Progenitor cell of endocrine pancreas (in vitro differentiated cells): ENCODE measurements at regions not wholly inside any gene's neighbourhood (a gene's known extent, or its start where the extent isn't known, plus 50 kb on each side); places are given as distances from the start of the nearest gene placed in this dataset.
A peak's percentile ranks its signal among the peaks of the same experiment; 100 is the strongest.

Experiments
- DNase-seq: peaks from one replicate; pipeline ENCODE4 v3.0.0; 2021; ENCODE audit warnings: low spot score; ENCODE audit not compliant: unreplicated experiment
- H3K27ac Mint-ChIP-seq: 2 replicates; pipeline ENCODE4 v1.8.0; 2021; ENCODE audit warnings: mild to moderate bottlenecking, moderate library complexity, mixed read lengths
- H3K27me3 Mint-ChIP-seq: 2 replicates; pipeline ENCODE4 v1.8.0; 2021; ENCODE audit warnings: mixed read lengths
- H3K36me3 Mint-ChIP-seq: 2 replicates; pipeline ENCODE4 v1.8.0; 2022; ENCODE audit warnings: mixed read lengths; ENCODE audit not compliant: insufficient read depth
- H3K4me1 Mint-ChIP-seq: 2 replicates; pipeline ENCODE4 v1.8.0; 2021; ENCODE audit warnings: low read depth, mixed read lengths
- H3K4me3 Mint-ChIP-seq: 2 replicates; pipeline ENCODE4 v1.8.0; 2021; ENCODE audit warnings: low read depth, mild to moderate bottlenecking, moderate library complexity, mixed read lengths
- H3K9me3 Mint-ChIP-seq: 2 replicates; pipeline ENCODE4 v1.8.0; 2021; ENCODE audit warnings: low read depth, mixed read lengths
- TF ChIP-seq, protein P1 (sequence below): fragments of 200-600 bp; sonication (generic); IDR thresholded peaks from one replicate; pipeline ENCODE4 v1.5.0; 2021; ENCODE audit warnings: antibody characterized with exemption, mild to moderate bottlenecking; ENCODE audit not compliant: unreplicated experiment

DNA sequence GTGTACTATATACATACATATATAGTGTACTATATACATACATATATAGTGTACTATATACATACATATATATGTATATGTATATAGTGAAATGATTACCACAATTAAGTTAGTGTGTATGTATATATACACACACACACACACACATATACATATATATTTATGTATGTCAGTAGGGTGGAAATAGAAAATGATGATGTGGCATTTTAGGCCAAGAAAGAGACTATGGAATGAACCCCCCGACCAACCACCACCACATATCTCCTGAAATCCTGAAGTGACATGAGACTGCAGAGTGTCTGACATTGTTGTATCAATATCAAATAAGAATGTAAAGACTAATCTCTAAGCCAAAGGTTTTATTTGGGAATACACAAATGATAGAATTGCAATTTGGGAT lies 107.6 kb downstream of the RFC3 start:
- no peaks in the 10 kb centered on the region for H3K36me3 Mint-ChIP-seq
- H3K4me3 Mint-ChIP-seq: no peak overlapping the region
- no peaks in the 10 kb centered on the region for H3K9me3 Mint-ChIP-seq
- TF ChIP-seq, protein P1, sequence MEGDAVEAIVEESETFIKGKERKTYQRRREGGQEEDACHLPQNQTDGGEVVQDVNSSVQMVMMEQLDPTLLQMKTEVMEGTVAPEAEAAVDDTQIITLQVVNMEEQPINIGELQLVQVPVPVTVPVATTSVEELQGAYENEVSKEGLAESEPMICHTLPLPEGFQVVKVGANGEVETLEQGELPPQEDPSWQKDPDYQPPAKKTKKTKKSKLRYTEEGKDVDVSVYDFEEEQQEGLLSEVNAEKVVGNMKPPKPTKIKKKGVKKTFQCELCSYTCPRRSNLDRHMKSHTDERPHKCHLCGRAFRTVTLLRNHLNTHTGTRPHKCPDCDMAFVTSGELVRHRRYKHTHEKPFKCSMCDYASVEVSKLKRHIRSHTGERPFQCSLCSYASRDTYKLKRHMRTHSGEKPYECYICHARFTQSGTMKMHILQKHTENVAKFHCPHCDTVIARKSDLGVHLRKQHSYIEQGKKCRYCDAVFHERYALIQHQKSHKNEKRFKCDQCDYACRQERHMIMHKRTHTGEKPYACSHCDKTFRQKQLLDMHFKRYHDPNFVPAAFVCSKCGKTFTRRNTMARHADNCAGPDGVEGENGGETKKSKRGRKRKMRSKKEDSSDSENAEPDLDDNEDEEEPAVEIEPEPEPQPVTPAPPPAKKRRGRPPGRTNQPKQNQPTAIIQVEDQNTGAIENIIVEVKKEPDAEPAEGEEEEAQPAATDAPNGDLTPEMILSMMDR: no peak
- H3K4me1 Mint-ChIP-seq: no peaks in the 10 kb centered on the region
- DNase-seq: no peak
- H3K27me3 Mint-ChIP-seq: no peaks in the 10 kb centered on the region
- no peak overlapping the region for H3K27ac Mint-ChIP-seq

DNA sequence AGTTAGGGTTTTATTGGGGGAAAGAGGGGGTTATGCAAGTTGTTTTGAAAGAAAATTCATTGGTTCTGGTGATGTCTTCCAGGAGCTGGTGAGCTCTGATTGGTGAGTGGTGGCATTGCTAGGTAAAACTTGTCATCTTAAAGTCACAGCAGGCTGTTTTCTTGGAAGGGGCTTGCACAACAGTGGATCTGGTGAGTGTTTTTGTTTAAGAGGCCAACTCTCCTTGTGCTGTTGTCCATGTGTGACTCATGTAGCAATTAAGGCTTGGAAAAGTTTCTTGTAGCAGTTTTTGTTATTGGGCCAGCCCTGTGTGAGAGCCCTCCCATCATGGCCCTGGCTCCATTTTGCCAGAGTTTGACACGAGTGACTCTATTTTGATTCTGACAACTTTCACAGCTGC lies 109.4 kb downstream of the RFC3 start:
- no peak for DNase-seq
- Mint-ChIP-seq H3K27me3 (no peaks in the 10 kb centered on the region), H3K4me1 (peaks cover 2% of the 10 kb centered on the region), H3K4me3 (no peak overlapping the region), H3K36me3 (no peaks in the 10 kb centered on the region), H3K9me3 (no peaks in the 10 kb centered on the region), H3K27ac (no peak overlapping the region)
- TF ChIP-seq, protein P1: no peak

DNA sequence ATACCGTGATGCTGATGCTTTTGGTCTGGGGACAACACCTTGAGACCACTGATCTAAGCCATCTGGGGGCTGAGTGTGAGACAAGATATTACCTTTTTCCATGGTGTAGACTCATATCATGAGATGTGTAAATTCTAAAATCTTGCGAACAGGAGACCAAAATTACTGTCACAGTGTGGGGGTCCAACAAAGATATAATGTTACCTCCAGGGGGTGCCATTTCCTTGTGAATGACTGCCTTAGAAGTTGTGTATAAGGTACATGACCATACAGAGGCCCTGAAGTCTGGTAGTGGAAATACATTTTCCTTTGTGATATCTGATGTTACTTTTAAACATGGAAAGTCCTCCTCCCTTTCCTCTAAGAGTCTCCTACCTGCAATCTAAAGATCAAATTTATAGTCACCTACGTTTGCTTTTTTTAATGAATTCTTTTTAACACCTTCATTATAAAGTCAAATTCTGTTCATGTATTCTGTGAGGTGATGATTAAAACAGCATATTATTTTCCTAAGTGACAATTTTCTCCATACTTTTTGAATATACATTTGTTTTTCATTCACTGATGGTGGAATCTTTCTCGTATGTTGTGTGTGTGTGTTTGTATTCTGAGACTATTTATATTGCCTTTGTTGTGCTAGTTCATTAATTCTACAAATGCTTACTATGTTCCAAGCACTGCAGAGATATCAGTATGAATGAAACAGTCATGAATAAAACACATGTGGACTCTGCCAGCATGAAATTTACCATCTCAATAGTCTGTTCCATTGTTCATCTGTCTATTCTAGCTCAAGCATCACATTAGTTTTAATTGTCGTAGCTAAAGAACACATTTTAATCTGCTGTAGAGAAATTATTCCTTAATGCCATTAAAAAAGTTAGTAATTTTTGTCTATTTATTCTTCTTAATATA lies 113.7 kb downstream of the RFC3 start:
- Mint-ChIP-seq H3K27ac (no peak overlapping the region), H3K36me3 (no peaks in the 10 kb centered on the region), H3K27me3 (no peaks in the 10 kb centered on the region), H3K4me1 (peaks cover 2% of the 10 kb centered on the region), H3K9me3 (no peaks in the 10 kb centered on the region), H3K4me3 (no peak overlapping the region)
- TF ChIP-seq, protein P1: peak; percentile 75
- DNase-seq: peak; percentile 21

DNA sequence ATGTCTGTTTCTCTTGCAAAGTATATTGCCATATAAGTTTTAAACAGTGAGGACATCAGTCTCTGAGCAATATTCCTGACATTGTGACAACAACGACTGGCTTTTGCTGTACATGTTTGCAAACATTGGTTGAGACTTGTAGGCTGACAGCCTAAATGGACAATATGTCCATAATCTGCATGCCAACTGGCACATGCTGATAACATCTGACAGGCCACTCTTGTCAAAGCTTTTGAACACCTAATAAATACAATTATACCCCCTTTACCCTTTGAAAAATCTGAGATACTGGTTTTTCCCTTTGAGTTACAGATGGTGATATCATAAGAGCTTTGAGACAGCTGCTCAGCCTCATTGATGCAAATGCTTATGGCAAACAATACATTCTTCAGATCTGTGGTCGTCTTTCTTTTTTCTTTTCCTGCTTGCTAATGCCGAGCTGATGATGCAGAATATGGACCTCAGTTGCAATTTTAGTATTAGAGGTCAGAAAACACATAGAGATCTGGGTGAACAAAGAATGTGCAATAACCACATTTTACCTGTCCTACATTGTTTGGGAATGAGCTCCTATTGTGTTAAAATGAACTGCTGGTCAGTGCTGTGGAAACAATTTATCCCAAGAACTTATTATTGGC lies 114.9 kb downstream of the RFC3 start:
- DNase-seq: no peak
- H3K27ac Mint-ChIP-seq: no peak overlapping the region
- H3K36me3 Mint-ChIP-seq: no peaks in the 10 kb centered on the region
- TF ChIP-seq, protein P1: no peak
- H3K9me3 Mint-ChIP-seq: no peaks in the 10 kb centered on the region
- no peak overlapping the region for H3K4me3 Mint-ChIP-seq
- H3K27me3 Mint-ChIP-seq: no peaks in the 10 kb centered on the region
- peaks cover 8% of the 10 kb centered on the region for H3K4me1 Mint-ChIP-seq

DNA sequence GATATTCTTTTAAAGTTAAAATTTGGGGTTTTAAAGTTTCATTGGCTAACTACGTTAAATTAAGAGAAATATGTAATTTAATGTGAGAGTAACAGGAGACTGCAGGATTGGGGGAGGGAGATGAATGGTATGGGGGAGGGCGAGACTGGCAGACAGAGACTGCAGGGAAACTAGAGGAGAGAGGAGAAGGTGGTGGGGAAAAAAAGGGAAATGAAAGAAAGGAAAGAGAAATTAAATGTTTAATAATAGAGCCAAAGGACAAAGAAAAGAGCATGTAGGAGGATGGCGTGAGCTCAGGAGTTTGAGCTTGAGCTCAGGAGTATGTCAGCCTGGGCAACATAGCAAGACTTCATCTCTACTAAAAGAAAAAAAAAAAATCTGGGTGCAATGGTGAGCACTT lies 115.9 kb downstream of the RFC3 start:
- TF ChIP-seq, protein P1: no peak
- Mint-ChIP-seq H3K4me1 (peaks cover 9% of the 10 kb centered on the region), H3K27ac (peak overlapping the region; percentile 36), H3K27me3 (no peaks in the 10 kb centered on the region), H3K4me3 (no peak overlapping the region), H3K36me3 (no peaks in the 10 kb centered on the region), H3K9me3 (no peaks in the 10 kb centered on the region)
- DNase-seq: no peak
